ENCODE measurements at regions not wholly inside any gene's neighbourhood (a gene's known extent, or its start where the extent isn't known, plus 50 kb on each side); places are given as distances from the start of the nearest gene placed in this dataset.

DNA sequence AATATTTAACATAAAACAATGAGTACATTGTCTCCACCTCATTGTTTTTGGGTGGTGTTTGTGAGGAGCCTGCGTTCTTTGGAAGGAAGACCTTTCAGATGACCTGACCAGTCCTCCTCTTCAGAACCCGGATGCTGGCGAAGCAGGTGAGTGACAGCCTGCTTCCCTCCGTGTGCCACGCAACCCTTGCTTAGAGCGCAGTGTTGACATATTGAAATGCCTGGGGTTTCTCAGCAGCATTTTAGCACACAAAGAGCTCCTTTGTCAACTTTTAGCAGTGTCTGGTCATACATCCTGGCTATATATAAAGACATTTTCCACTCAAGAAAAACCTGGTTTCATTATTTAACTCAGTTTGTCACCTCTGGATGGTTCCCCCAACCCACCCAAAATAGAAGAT lies 335.7 kb upstream of the POU3F3 start:
- intact Hi-C loops (cut with DNase I; ENCODE audit: low total_unique reads), result no loop called here
- H3K4me3 ChIP-seq (ENCODE audit: low read depth, poor library complexity, severe bottlenecking), result no peak overlapping the region
- WGBS, 2 donors, result 83 to 86% methylated on average over 6 of the region's 6 CpGs
- no peak for DNase-seq (ENCODE audit: low spot score in 2 of 2)
- no peak for TF ChIP-seq POLR2A (IDR thresholded peaks at IDR 0.05)
- TF ChIP-seq, protein P1, sequence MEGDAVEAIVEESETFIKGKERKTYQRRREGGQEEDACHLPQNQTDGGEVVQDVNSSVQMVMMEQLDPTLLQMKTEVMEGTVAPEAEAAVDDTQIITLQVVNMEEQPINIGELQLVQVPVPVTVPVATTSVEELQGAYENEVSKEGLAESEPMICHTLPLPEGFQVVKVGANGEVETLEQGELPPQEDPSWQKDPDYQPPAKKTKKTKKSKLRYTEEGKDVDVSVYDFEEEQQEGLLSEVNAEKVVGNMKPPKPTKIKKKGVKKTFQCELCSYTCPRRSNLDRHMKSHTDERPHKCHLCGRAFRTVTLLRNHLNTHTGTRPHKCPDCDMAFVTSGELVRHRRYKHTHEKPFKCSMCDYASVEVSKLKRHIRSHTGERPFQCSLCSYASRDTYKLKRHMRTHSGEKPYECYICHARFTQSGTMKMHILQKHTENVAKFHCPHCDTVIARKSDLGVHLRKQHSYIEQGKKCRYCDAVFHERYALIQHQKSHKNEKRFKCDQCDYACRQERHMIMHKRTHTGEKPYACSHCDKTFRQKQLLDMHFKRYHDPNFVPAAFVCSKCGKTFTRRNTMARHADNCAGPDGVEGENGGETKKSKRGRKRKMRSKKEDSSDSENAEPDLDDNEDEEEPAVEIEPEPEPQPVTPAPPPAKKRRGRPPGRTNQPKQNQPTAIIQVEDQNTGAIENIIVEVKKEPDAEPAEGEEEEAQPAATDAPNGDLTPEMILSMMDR (IDR thresholded peaks at IDR 0.05), result no peak

DNA sequence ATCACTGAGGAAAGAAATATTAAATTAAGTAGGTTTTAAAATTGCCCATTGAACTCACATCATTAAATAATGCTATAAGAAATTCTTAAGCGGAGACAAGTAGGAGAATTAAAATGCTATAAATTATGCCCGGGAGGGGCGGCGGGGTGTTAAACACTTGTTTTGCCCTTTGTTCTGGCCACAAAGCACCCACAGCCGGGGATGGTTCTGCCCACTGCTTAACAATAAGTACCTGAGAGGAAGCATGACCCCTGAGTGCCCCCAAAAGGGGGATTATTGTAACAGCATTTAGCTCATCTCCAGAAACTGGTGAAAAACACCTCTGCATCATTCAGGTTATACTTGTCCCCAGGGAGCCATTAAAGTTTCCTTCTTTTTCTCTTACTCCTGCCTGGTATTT lies 332.7 kb upstream of the POU3F3 start:
- 49 to 55% methylated on average over 5 of the region's 5 CpGs for WGBS, 2 donors
- intact Hi-C loops (cut with DNase I; ENCODE audit: low total_unique reads), result no loop called here
- H3K4me3 ChIP-seq (ENCODE audit: low read depth, poor library complexity, severe bottlenecking), result no peak overlapping the region
- TF ChIP-seq POLR2A (IDR thresholded peaks at IDR 0.05), result no peak
- TF ChIP-seq, protein P1 (IDR thresholded peaks at IDR 0.05), result no peak
- DNase-seq (ENCODE audit: low spot score in 2 of 2), result no peak

DNA sequence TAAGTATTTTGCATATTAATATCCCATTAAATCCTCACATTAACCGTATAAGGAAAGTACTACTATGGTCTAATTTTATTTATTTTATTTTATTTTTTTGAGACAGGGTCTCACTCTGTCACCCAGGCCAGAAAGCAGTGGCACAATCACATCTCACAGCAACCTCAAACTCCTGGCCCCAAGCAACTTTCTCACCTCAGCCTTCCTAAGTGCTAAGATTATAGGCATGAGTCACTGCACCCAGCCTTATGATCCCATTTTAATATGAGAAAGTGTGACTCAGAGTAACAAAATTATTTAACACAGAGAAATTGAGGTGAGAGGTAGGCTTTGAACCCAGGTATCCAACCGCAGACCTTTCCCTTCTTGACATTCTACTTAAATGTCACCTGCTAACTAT lies 330.0 kb upstream of the POU3F3 start:
- 89 to 91% methylated on average over 2 of the region's 2 CpGs for WGBS, 2 donors
- H3K4me3 ChIP-seq (ENCODE audit: low read depth, poor library complexity, severe bottlenecking), result no peak overlapping the region
- TF ChIP-seq, protein P1 (IDR thresholded peaks at IDR 0.05), result no peak
- no peak for TF ChIP-seq POLR2A (IDR thresholded peaks at IDR 0.05)
- intact Hi-C loops (cut with DNase I; ENCODE audit: low total_unique reads), result no loop called here
- DNase-seq (ENCODE audit: low spot score in 2 of 2), result no peak

DNA sequence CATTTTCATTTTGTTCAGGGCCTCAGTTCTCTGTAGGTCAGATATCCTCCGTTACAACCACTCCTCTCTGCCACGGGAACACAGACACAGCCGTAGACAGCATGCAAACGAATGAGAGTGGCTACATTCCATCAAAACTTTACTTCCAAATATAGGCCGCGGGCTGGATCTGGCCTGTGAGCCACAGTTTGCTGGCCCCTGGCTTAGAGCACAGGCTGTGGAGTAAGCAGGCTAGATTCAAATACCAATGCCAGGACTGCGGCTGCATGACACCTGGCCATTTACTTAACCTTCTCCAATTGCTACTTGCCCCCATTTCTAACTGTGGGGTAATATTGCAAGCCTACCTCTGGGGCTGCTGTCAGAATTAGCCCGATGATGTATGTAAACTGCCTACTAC lies 325.8 kb upstream of the POU3F3 start:
- TF ChIP-seq POLR2A (IDR thresholded peaks at IDR 0.05), result no peak
- TF ChIP-seq, protein P1 (IDR thresholded peaks at IDR 0.05), result no peak
- intact Hi-C loops (cut with DNase I; ENCODE audit: low total_unique reads), result no loop called here

DNA sequence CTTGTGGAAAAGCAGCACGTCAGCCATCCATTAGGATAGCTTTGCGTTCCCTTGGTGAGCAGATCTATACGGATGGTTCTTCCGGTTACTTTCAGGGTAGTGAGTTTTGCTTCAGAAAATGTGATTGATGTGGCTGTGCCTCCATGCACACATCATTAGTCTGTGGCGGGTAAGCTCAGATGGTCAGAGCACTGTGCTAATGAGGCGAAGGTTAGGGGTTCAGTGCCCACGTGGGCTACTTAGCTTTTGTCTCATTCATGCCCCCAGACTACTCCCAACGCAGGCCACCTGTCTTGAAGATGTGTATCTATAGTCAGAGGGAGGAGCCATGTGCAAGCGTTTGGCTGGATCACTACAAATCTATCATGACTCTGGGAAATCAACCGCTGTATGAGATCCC lies 322.8 kb upstream of the POU3F3 start:
- WGBS, 2 donors, result 80 to 86% methylated on average over 10 of the region's 10 CpGs
- TF ChIP-seq, protein P1 (IDR thresholded peaks at IDR 0.05), result no peak
- no peak for TF ChIP-seq POLR2A (IDR thresholded peaks at IDR 0.05)
- H3K4me3 ChIP-seq (ENCODE audit: low read depth, poor library complexity, severe bottlenecking), result no peak overlapping the region
- no peak for DNase-seq (ENCODE audit: low spot score in 2 of 2)
- intact Hi-C loops (cut with DNase I; ENCODE audit: low total_unique reads), result no loop called here

More for the DNA sequence above, 325.8 kb upstream of the POU3F3 start:
- 81 to 82% methylated on average over 8 of the region's 8 CpGs for WGBS, 2 donors
- H3K4me3 ChIP-seq (ENCODE audit: low read depth, poor library complexity, severe bottlenecking), result no peak overlapping the region
- no peak for DNase-seq (ENCODE audit: low spot score in 2 of 2)

DNA sequence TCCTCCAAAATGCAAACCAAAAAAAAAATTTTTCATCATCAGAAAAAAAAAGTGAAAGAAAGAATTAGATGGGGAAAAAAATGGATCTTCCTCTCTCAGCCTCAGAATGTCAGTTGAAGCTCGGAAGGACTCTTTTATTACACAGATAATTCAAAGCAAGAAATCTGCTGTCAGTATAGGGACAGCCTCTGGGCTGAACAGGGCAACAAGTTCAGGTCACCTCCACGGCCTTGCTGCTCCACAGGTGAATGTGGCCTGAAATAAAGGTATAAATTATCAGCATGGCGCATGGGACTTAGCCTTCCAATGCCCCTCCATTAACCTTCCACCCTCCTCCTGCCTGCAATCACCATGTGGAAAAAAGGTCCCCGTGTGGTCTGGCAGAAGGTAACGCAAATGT lies 316.8 kb upstream of the POU3F3 start:
- no peak overlapping the region for H3K4me3 ChIP-seq (ENCODE audit: low read depth, poor library complexity, severe bottlenecking)
- intact Hi-C loops (cut with DNase I; ENCODE audit: low total_unique reads), result no loop called here
- no peak for DNase-seq (ENCODE audit: low spot score in 2 of 2)
- 74 to 81% methylated on average over 5 of the region's 5 CpGs for WGBS, 2 donors
- TF ChIP-seq POLR2A (IDR thresholded peaks at IDR 0.05), result no peak
- TF ChIP-seq, protein P1 (IDR thresholded peaks at IDR 0.05), result no peak

All from lower leg skin (tissue), 4 donors.